ENCODE measurements at regions not wholly inside any gene's neighbourhood (a gene's known extent, or its start where the extent isn't known, plus 50 kb on each side); places are given as distances from the start of the nearest gene placed in this dataset.

DNA sequence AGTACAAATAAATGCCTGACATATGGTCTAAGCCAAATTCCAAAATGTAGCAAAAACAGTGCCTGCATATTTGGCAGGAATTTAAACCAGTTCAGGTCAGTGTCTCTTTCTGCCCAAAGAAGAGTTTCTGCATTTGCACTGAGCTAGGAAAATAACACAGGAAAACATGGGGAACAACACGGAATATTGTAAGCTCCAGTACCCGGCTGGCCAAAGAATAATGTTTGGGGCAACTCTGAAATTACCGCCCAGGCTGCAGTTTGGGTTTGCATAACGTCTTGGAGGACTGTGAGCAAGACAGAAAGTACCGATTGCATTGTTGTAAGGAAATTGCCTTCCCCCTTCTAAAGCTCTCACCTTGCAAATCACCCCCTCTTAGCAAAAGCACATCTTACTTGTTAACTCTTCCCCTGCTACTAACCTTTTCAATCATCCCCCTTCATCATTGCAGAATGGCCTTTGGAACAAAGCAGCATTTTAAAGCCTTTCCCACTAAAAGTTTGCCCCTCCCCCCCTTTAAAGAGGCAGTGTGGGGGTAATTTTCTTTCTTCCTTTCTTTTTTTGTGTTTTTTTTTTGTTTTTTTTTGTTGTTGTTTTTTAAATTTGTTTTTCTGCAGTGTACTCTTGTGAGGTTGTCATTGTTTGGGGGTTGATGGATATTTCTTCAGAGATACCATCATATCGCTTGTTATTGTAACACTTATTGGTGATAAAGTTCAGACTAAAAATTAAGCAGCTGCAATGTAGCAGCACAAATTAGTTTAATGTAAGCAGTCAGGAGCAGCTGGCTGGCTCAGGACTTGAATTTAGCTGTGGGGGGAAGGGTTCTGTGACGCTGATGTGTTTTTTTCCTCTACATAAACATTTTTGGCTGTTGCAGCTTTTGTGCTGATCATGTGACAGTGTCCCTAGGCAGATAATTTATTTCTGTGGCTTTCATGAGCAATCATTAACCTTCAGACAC is 100.0 kb upstream of the CITED2 start (continued):
- TF ChIP-seq, protein P1, sequence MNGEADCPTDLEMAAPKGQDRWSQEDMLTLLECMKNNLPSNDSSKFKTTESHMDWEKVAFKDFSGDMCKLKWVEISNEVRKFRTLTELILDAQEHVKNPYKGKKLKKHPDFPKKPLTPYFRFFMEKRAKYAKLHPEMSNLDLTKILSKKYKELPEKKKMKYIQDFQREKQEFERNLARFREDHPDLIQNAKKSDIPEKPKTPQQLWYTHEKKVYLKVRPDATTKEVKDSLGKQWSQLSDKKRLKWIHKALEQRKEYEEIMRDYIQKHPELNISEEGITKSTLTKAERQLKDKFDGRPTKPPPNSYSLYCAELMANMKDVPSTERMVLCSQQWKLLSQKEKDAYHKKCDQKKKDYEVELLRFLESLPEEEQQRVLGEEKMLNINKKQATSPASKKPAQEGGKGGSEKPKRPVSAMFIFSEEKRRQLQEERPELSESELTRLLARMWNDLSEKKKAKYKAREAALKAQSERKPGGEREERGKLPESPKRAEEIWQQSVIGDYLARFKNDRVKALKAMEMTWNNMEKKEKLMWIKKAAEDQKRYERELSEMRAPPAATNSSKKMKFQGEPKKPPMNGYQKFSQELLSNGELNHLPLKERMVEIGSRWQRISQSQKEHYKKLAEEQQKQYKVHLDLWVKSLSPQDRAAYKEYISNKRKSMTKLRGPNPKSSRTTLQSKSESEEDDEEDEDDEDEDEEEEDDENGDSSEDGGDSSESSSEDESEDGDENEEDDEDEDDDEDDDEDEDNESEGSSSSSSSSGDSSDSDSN (IDR thresholded peaks at IDR 0.05; ENCODE audit: borderline replicate concordance in 1 of 2, low read depth in 2 of 2, low read length in 2 of 2): no peak
- TF ChIP-seq ZNF197 (CRISPR knock-in tag; IDR thresholded peaks at IDR 0.05; ENCODE audit: low read depth) (no peak), ZNF384 (IDR thresholded peaks at IDR 0.05; ENCODE audit: low read depth, low read length) (peak; percentile 74), POLR2AphosphoS5 (IDR thresholded peaks at IDR 0.05; ENCODE audit: control insufficient read depth, insufficient read depth, low read depth, low read length) (no peak), PHF8 (IDR thresholded peaks at IDR 0.05; ENCODE audit: borderline replicate concordance, low read length) (no peak), SRSF9 (IDR thresholded peaks at IDR 0.05; ENCODE audit: borderline replicate concordance, low read depth, low read length) (no peak), ZNF764 (CRISPR knock-in tag; IDR thresholded peaks at IDR 0.05; ENCODE audit: low read depth) (no peak), MEF2A (IDR thresholded peaks at IDR 0.05; ENCODE audit: control insufficient read depth, low read depth, low read length) (no peak), CEBPB (tag; IDR thresholded peaks at IDR 0.05) (peak; percentile 67), HDAC6 (IDR thresholded peaks at IDR 0.05; ENCODE audit: low read depth, low read length) (no peak), SIN3A (IDR thresholded peaks at IDR 0.05; ENCODE audit: borderline replicate concordance in 2 of 2, control insufficient read depth in 1 of 2, low read depth in 2 of 2, low read length in 2 of 2) (no peak)
- TF ChIP-seq, protein P2, sequence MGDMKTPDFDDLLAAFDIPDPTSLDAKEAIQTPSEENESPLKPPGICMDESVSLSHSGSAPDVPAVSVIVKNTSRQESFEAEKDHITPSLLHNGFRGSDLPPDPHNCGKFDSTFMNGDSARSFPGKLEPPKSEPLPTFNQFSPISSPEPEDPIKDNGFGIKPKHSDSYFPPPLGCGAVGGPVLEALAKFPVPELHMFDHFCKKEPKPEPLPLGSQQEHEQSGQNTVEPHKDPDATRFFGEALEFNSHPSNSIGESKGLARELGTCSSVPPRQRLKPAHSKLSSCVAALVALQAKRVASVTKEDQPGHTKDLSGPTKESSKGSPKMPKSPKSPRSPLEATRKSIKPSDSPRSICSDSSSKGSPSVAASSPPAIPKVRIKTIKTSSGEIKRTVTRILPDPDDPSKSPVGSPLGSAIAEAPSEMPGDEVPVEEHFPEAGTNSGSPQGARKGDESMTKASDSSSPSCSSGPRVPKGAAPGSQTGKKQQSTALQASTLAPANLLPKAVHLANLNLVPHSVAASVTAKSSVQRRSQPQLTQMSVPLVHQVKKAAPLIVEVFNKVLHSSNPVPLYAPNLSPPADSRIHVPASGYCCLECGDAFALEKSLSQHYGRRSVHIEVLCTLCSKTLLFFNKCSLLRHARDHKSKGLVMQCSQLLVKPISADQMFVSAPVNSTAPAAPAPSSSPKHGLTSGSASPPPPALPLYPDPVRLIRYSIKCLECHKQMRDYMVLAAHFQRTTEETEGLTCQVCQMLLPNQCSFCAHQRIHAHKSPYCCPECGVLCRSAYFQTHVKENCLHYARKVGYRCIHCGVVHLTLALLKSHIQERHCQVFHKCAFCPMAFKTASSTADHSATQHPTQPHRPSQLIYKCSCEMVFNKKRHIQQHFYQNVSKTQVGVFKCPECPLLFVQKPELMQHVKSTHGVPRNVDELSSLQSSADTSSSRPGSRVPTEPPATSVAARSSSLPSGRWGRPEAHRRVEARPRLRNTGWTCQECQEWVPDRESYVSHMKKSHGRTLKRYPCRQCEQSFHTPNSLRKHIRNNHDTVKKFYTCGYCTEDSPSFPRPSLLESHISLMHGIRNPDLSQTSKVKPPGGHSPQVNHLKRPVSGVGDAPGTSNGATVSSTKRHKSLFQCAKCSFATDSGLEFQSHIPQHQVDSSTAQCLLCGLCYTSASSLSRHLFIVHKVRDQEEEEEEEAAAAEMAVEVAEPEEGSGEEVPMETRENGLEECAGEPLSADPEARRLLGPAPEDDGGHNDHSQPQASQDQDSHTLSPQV (IDR thresholded peaks at IDR 0.05): peak; percentile 68
- TF ChIP-seq, protein P3, sequence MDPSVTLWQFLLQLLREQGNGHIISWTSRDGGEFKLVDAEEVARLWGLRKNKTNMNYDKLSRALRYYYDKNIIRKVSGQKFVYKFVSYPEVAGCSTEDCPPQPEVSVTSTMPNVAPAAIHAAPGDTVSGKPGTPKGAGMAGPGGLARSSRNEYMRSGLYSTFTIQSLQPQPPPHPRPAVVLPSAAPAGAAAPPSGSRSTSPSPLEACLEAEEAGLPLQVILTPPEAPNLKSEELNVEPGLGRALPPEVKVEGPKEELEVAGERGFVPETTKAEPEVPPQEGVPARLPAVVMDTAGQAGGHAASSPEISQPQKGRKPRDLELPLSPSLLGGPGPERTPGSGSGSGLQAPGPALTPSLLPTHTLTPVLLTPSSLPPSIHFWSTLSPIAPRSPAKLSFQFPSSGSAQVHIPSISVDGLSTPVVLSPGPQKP (CRISPR knock-in tag; IDR thresholded peaks at IDR 0.05): no peak
- TF ChIP-seq, protein P4, sequence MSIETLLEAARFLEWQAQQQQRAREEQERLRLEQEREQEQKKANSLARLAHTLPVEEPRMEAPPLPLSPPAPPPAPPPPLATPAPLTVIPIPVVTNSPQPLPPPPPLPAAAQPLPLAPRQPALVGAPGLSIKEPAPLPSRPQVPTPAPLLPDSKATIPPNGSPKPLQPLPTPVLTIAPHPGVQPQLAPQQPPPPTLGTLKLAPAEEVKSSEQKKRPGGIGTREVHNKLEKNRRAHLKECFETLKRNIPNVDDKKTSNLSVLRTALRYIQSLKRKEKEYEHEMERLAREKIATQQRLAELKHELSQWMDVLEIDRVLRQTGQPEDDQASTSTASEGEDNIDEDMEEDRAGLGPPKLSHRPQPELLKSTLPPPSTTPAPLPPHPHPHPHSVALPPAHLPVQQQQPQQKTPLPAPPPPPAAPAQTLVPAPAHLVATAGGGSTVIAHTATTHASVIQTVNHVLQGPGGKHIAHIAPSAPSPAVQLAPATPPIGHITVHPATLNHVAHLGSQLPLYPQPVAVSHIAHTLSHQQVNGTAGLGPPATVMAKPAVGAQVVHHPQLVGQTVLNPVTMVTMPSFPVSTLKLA (conservative IDR thresholded peaks at IDR 0.05): 0 out of 4 replicates have a peak, but pooled peaks of 1 of the 2 experiments have one; percentile 6

All from K562 (cell line).